Spleen (tissue), 7 donors: ENCODE measurements at regions not wholly inside any gene's neighbourhood (a gene's known extent, or its start where the extent isn't known, plus 50 kb on each side); places are given as distances from the start of the nearest gene placed in this dataset.

Experiments
- POLR2A ChIP-seq, 3 donors: fragments of 450-650 bp; IDR thresholded peaks; one replicate each; pipeline ENCODE4 v1.5.1; 2017; ENCODE audit warnings: antibody characterized with exemption in 3 of 3, mild to moderate bottlenecking in 1 of 3
- TF ChIP-seq, protein P1 (sequence below), 11 experiments: fragments of 200-600 bp in 7 of 11; fragments of 450-650 bp in 4 of 11; sonication (generic) in 4 of 11; IDR thresholded peaks in 8 of 11; conservative IDR thresholded peaks in 3 of 11; 1 replicate in 7 of 11; 2 replicates in 4 of 11; pipeline versions ENCODE4 v1.4.0 to v1.8.0; 2016 to 2021; ENCODE audit warnings: antibody characterized with exemption in 11 of 11, inconsistent platforms in 4 of 11, mild to moderate bottlenecking in 1 of 11
- donor health status: DM: no; HTN: no; CAD: no; lungs with moderate emphysema.
- donor health status: DM: no; HTN: no; CAD: no.
- donor health status: DM: no; HTN: no; CAD: no.

DNA sequence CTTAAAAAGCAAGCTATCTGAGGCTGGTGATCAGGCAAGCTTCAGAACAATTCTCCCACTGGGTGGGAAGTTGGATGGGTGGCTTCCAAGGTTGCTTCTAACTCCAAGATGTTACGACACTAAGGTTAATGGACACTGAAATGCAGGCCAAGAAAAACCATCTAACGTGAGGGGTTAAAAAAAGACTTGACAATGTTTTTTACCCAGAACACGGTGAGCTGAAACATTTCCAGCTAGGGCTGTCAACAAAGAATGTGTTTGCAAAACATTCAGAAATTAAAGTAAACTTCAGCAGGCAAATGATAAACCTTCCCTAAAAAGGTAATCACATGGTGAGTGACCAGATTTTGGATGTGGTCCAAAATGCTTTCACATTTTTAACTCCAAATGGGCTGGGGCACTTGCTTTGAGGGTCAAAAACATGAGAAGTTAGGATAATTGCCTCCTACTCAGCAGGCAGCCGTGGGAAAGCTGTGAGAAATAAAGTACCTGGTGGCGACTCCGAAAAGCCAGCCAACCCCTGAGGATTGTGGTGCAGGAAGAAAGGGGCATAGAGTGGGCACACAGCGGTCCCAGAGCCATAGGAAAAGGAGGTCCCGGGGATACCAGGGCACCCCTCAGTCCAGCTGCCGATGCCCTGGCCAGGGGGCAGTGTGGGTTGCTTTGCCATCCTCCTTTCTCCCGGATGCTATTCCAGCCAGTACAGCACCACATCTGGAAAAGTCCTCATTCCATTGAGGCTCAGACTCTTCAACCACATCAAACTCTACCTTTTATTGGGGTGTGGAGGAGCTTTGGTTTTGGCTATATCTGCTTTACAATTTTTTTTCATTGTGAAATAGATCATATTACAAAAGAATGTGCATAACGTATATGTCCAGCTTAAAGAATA lies 90.0 kb upstream of the ATL2 start:
- TF ChIP-seq, protein P1, sequence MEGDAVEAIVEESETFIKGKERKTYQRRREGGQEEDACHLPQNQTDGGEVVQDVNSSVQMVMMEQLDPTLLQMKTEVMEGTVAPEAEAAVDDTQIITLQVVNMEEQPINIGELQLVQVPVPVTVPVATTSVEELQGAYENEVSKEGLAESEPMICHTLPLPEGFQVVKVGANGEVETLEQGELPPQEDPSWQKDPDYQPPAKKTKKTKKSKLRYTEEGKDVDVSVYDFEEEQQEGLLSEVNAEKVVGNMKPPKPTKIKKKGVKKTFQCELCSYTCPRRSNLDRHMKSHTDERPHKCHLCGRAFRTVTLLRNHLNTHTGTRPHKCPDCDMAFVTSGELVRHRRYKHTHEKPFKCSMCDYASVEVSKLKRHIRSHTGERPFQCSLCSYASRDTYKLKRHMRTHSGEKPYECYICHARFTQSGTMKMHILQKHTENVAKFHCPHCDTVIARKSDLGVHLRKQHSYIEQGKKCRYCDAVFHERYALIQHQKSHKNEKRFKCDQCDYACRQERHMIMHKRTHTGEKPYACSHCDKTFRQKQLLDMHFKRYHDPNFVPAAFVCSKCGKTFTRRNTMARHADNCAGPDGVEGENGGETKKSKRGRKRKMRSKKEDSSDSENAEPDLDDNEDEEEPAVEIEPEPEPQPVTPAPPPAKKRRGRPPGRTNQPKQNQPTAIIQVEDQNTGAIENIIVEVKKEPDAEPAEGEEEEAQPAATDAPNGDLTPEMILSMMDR (IDR thresholded peaks at IDR 0.05 in 8 of 11, conservative IDR thresholded peaks at IDR 0.05 in 3 of 11) = no peak
- no peak for TF ChIP-seq POLR2A (IDR thresholded peaks at IDR 0.05)
